ENCODE measurements at regions not wholly inside any gene's neighbourhood (a gene's known extent, or its start where the extent isn't known, plus 50 kb on each side); places are given as distances from the start of the nearest gene placed in this dataset.

Small RNA genes in the stretch of these regions (small RNA-seq; reads per million reads assigned to genes)
- gene AC138649.4 (0 reads per million in 3 donors), gene RN7SL495P (0 reads per million in 3 donors)

Data from sigmoid colon (tissue), 3 donors.